OCI-LY3 (cell line): ENCODE measurements at regions not wholly inside any gene's neighbourhood (a gene's known extent, or its start where the extent isn't known, plus 50 kb on each side); places are given as distances from the start of the nearest gene placed in this dataset.

Experiments used
- EZH2phosphoT487 ChIP-seq: fragments of 200-600 bp; shearing (Covaris generic); IDR thresholded peaks from 2 replicates; pipeline ENCODE4 v1.6.1; 2018; ENCODE audit warnings: antibody characterized with exemption, mixed run types, low read depth
- TF ChIP-seq, protein P1 (sequence below): fragments of 200-600, 300-600 bp; sonication (generic); IDR thresholded peaks from 2 replicates; pipeline ENCODE4 v1.5.1; 2014; ENCODE audit warnings: antibody characterized with exemption, low read length, low read depth

- TF ChIP-seq, protein P1, sequence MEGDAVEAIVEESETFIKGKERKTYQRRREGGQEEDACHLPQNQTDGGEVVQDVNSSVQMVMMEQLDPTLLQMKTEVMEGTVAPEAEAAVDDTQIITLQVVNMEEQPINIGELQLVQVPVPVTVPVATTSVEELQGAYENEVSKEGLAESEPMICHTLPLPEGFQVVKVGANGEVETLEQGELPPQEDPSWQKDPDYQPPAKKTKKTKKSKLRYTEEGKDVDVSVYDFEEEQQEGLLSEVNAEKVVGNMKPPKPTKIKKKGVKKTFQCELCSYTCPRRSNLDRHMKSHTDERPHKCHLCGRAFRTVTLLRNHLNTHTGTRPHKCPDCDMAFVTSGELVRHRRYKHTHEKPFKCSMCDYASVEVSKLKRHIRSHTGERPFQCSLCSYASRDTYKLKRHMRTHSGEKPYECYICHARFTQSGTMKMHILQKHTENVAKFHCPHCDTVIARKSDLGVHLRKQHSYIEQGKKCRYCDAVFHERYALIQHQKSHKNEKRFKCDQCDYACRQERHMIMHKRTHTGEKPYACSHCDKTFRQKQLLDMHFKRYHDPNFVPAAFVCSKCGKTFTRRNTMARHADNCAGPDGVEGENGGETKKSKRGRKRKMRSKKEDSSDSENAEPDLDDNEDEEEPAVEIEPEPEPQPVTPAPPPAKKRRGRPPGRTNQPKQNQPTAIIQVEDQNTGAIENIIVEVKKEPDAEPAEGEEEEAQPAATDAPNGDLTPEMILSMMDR: no peak
- no peak for TF ChIP-seq EZH2phosphoT487
These were observed 190.1 kb upstream of the ITM2A start for GRCh38 chrX:79557212-79557611.
